ENCODE measurements at regions not wholly inside any gene's neighbourhood (a gene's known extent, or its start where the extent isn't known, plus 50 kb on each side); places are given as distances from the start of the nearest gene placed in this dataset.

GRCh38 chr7:118312966-118313365 is 88.5 kb downstream of the ANKRD7 start:
- TF ChIP-seq ZC3H10 (CRISPR knock-in tag; IDR thresholded peaks at IDR 0.05) (no peak), CSRNP3 (CRISPR knock-in tag; IDR thresholded peaks at IDR 0.05) (no peak), ZFP30 (CRISPR knock-in tag; IDR thresholded peaks at IDR 0.05) (no peak), ARNTL (CRISPR knock-in tag; IDR thresholded peaks at IDR 0.05; ENCODE audit: borderline replicate concordance, low read depth) (no peak), ZFP3 (CRISPR knock-in tag; IDR thresholded peaks at IDR 0.05) (no peak)

GRCh38 chr7:118324790-118325449 is 100.4 kb downstream of the ANKRD7 start:
- no peak for ATAC-seq
- TF ChIP-seq BACH2 (CRISPR knock-in tag; IDR thresholded peaks at IDR 0.05; ENCODE audit: borderline replicate concordance), result no peak

More at GRCh38 chr7:118312966-118313365, 88.5 kb downstream of the ANKRD7 start:
- ATAC-seq, result no peak

GRCh38 chr7:118325450-118325808 is 100.9 kb downstream of the ANKRD7 start:
- TF ChIP-seq ESRRG (CRISPR knock-in tag; IDR thresholded peaks at IDR 0.05) (no peak), CSRNP3 (CRISPR knock-in tag; IDR thresholded peaks at IDR 0.05) (no peak), TCF4 (CRISPR knock-in tag; IDR thresholded peaks at IDR 0.05; ENCODE audit: borderline replicate concordance) (no peak)
- no peak for ATAC-seq

GRCh38 chr7:118327174-118327573 is 102.7 kb downstream of the ANKRD7 start:
- no peak for ATAC-seq
- TF ChIP-seq ISL1 (CRISPR knock-in tag; IDR thresholded peaks at IDR 0.05), result peak; percentile 65
- no peak for TF ChIP-seq ARNTL (CRISPR knock-in tag; IDR thresholded peaks at IDR 0.05; ENCODE audit: borderline replicate concordance, low read depth)
- no peak for TF ChIP-seq CSDC2 (CRISPR knock-in tag; IDR thresholded peaks at IDR 0.05)
- no peak for TF ChIP-seq ZNF8 (CRISPR knock-in tag; IDR thresholded peaks at IDR 0.05)
- no peak for TF ChIP-seq ESRRG (CRISPR knock-in tag; IDR thresholded peaks at IDR 0.05)
- no peak for TF ChIP-seq BACH2 (CRISPR knock-in tag; IDR thresholded peaks at IDR 0.05; ENCODE audit: borderline replicate concordance)

DNA sequence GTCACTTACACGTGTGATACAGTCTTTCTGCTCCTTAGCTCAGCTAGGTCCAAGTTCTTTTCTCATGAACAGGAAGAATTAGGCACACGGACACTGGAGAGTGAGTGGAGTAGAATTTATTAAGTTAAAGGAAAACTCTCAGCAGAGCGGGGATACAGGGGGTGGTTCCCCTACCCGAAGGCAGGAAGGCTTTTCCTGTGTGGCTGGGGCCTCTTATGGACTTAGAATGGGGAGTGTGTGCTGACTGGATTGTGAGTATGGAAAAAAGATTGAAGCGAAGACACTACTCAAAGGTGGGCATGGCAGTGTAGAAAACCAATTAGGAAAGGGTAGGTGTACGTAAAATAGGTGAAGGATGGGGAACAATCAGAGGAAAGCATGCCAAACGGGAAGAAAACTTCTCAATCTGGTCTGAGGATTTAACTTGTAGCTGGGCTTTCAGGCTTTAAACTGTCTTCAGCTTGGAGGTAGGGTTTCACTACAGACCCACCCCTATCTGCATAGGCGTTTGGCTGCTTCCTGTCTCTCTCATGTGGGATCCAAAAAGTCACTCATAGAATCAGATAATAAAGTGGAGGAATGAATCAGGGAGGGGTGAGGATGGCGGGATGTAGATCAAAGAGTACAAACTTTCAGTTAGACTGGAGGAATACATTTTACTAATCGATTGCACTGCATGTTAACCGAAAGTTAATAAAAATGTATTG is 104.2 kb downstream of the ANKRD7 start:
- TF ChIP-seq ZNF565 (CRISPR knock-in tag; conservative IDR thresholded peaks at IDR 0.05; ENCODE audit: low read depth) (no peak), ISL1 (CRISPR knock-in tag; IDR thresholded peaks at IDR 0.05) (no peak), TCF4 (CRISPR knock-in tag; IDR thresholded peaks at IDR 0.05; ENCODE audit: borderline replicate concordance) (no peak), ZNF8 (CRISPR knock-in tag; IDR thresholded peaks at IDR 0.05) (no peak)
- no peak for ATAC-seq

GRCh38 chr7:118330388-118330787 is 105.9 kb downstream of the ANKRD7 start:
- no peak for TF ChIP-seq PPARA (CRISPR knock-in tag; IDR thresholded peaks at IDR 0.05; ENCODE audit: borderline replicate concordance)
- no peak for TF ChIP-seq ZNF70 (CRISPR knock-in tag; IDR thresholded peaks at IDR 0.05)
- no peak for TF ChIP-seq CSDC2 (CRISPR knock-in tag; IDR thresholded peaks at IDR 0.05)
- TF ChIP-seq, protein P1, sequence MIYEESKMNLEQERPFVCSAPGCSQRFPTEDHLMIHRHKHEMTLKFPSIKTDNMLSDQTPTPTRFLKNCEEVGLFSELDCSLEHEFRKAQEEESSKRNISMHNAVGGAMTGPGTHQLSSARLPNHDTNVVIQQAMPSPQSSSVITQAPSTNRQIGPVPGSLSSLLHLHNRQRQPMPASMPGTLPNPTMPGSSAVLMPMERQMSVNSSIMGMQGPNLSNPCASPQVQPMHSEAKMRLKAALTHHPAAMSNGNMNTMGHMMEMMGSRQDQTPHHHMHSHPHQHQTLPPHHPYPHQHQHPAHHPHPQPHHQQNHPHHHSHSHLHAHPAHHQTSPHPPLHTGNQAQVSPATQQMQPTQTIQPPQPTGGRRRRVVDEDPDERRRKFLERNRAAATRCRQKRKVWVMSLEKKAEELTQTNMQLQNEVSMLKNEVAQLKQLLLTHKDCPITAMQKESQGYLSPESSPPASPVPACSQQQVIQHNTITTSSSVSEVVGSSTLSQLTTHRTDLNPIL (CRISPR knock-in tag; IDR thresholded peaks at IDR 0.05; ENCODE audit: low read depth), result no peak
- TF ChIP-seq ESRRG (CRISPR knock-in tag; IDR thresholded peaks at IDR 0.05), result no peak
- no peak for TF ChIP-seq ZFP3 (CRISPR knock-in tag; IDR thresholded peaks at IDR 0.05)
- TF ChIP-seq ISL1 (CRISPR knock-in tag; IDR thresholded peaks at IDR 0.05), result no peak
- TF ChIP-seq ZFP30 (CRISPR knock-in tag; IDR thresholded peaks at IDR 0.05), result no peak
- no peak for TF ChIP-seq RARB (CRISPR knock-in tag; IDR thresholded peaks at IDR 0.05)
- ATAC-seq, result no peak

- ATAC-seq, result no peak
- TF ChIP-seq RARB (CRISPR knock-in tag; IDR thresholded peaks at IDR 0.05), result no peak
These were observed 122.2 kb downstream of the ANKRD7 start for GRCh38 chr7:118346748-118347147.

Measured in SK-N-SH treated with all-trans-retinoic acid at 6 μM for 48 hours (cell line).